ENCODE measurements at regions not wholly inside any gene's neighbourhood (a gene's known extent, or its start where the extent isn't known, plus 50 kb on each side); places are given as distances from the start of the nearest gene placed in this dataset.

DNA sequence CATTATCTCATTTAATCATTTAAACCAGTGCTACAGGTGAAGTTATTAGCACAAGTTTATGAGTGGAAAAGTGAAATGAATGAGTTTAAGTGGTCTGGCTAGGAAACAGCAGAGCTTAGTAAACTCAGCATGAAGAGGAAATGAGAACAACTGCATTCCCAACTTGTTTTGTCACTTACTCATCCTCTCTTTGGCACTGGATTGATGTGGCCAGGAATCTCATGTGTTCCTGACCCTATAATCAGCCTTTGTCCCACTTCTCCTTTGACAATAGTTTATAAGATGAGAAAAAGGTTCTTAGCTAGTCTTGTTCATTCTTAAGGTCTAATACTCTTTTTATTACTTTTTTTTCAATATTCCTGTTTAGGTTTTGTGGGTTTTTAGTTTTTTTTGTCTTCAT, 559.2 kb upstream of the TLE4 start:
- no peak for DNase-seq (ENCODE audit: low read depth in 2 of 2)

DNA sequence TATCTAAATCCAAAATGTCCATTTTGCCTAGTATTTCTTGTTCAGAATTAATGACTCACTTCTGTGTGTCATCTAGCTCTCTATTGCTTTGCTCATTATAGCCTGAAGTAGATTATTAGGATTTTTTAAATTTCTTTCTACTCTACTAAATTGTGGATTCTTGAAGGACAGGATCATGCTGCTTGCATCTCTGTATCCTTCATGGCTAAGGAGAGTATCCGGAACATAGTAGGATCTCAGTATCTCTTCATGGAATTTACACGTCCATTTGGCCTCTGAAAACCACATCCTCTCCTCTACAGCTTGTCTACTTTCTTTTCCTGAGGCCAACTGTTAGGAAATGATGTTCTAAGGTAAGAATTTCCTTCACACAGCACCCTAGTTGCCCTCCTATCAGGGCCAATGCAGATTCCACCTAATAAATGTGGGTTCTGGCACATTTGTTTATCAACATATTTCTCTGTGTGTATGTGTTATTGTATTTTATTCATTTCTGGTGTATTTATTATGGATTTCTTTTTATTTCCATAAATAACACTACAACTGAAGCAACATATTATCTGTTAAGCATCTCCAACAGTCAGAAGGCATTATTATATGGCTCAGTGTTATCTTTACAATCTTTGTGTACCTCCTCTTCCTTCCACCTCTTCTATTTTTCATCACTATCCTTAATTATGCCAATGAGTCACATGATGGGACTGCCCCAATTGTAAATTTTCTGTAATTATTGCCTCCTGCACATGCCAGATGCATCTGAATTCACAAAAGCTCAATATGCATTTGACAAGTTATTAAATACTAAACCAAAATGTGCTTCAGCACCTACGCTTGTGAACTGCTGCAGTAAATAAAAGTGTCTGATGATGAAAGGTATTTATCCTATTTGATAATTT, 557.8 kb upstream of the TLE4 start:
- no peak for DNase-seq (ENCODE audit: low read depth in 2 of 2)

DNA sequence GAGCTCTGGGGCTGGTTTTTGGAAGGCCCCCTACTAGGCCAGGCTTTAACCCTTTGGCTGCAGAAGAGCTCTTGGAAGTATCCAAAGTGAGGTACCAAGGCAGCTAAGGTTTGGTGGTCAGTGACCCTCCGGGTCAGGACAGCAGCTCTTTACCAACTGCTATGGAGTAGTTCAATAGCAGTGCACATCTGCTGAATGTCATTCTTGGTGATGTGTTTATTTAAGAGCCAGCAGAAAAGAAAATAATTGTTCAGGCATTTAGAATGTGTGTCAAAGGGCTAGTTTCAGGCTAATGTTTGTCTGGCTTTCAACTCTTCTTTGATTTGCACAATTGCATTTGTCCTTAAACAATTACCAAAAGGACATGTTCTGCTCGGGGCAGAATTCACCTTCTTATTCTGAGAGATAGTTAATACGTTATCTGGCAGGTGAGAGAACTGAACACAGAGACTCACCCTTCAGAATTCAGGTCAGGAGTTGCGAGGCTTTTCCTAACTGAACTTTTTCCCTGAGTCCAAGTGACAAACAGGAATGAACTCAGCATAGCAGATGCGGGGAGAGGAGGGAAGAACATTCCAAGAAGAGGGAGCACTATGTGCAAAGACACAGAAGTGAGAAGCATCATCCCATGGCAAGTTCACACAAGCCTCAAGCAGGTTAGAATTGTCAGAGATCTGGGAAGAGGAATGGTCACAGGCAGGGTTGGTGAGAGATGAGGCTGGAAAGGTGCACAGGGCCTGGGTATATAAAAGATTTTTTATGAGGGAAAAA, 556.7 kb upstream of the TLE4 start:
- DNase-seq (ENCODE audit: low read depth in 2 of 2) = no peak

GRCh38 chr9:79015951-79016350, 555.8 kb upstream of the TLE4 start:
- DNase-seq (ENCODE audit: low read depth in 2 of 2) = no peak

DNA sequence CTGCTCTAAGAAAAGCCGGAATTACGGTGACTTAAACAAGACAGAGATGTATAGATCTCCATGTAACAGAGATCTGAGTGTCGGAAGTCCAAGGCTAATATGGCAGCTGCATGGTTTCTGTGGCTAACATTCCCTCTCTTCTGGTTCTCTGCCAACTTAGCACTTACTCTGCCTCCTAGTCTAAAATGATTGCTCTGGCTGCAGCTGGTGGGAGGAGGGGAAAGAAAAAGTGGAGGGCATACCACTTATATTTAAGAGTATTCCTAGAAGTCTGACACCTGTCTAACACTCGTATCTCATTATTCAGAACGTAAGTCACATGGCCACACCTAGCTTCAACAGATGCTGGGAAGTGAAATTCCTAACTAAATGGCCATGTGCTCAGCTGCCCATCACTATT, 551.5 kb upstream of the TLE4 start:
- no peak for DNase-seq (ENCODE audit: low read depth in 2 of 2)

GRCh38 chr9:79021084-79021483, 550.7 kb upstream of the TLE4 start:
- DNase-seq (ENCODE audit: low read depth in 2 of 2) = no peak

DNA sequence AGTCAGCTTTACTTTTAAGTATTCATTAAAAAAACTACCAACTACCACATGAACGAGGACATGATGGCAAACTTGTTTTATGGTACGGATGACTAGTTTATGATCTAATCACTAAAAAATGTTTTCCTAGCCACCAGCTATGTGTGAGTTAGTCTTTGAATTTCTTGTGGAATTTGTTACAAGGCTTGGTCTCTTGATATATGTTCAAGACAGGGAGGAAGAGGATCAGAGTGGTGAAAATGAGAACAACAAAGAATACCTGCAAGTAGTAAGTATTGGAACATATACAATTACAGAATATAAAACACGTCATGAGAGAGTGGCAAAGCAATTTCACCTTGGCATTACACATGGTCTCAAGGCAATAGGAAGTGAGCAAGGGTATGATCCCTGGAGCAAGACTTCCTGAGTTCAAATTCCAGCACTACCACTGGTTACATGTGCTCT, 548.6 kb upstream of the TLE4 start:
- DNase-seq (ENCODE audit: low read depth in 2 of 2) = no peak

- DNase-seq (ENCODE audit: low read depth in 2 of 2) = no peak
Observed at GRCh38 chr9:79026316-79026715, 545.4 kb upstream of the TLE4 start.

GRCh38 chr9:79028101-79028500, 543.7 kb upstream of the TLE4 start:
- no peak for DNase-seq (ENCODE audit: low read depth in 2 of 2)

- DNase-seq (ENCODE audit: low read depth in 2 of 2) = no peak
Observed at GRCh38 chr9:79034583-79034982, 537.2 kb upstream of the TLE4 start.

DNA sequence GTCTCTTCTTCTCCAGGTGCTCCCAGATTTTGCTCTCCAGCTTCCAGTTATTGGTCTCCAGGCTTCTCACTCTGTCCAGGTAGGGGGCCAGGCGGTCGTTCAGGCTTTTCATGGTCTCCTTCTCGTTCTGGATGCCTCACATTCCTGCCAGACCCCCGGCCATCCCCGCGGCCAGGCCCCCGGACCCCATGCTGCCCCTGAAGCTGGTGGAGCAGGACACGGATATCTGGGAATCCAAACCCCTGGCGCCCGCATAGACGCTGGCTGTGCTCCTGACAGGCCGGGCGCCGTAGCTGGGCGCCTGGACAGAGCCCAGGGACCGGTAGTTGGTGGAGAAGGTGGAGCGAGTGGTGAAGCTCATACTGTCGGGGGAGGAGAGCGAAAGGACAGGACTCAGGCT, 534.4 kb upstream of the TLE4 start:
- no peak for DNase-seq (ENCODE audit: low read depth in 2 of 2)

- no peak for DNase-seq (ENCODE audit: low read depth in 2 of 2)
Observed at GRCh38 chr9:79040671-79041070, 531.1 kb upstream of the TLE4 start.

DNA sequence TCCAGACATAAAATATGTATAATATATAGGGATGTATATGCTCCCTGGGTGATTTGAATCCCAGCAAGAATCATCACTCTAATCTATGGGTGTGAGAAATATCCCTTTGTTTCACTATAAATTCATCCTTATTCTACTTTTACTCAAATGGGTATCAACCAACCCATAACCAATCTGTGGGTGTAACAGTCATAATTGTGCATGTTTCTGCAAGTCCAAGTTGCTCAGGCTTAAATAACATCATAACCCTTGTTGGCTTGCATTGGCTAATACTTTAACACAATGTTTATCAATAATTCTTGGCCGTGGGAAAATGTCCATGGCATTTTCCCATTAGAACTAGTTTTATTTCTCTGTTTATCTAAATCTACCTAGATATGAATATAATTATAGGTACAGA, 530.5 kb upstream of the TLE4 start:
- DNase-seq (ENCODE audit: low read depth in 2 of 2) = no peak

DNA sequence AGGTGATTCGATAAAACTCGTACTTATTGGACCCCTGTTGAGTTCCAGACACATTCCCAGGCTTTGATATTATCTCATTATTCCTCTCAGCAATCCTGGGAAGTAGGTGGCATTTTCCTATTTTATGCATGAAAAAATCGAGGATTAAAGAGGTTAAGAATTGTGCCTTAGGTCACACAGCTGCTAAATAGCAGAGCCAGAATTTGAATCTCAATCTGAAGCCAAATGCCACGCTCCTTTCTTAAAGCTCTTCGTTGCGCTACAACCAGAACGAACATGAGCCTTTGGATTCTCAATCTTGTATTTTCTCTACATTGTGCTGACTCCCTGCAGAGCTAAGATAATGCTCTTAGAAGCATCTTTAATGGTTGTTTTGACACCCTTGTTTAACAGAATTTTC, 527.8 kb upstream of the TLE4 start:
- no peak for DNase-seq (ENCODE audit: low read depth in 2 of 2)

- DNase-seq (ENCODE audit: low read depth in 2 of 2) = no peak
Observed at GRCh38 chr9:79046401-79046800, 525.4 kb upstream of the TLE4 start.

GRCh38 chr9:79049371-79049770, 522.4 kb upstream of the TLE4 start:
- no peak for DNase-seq (ENCODE audit: low read depth in 2 of 2)

DNA sequence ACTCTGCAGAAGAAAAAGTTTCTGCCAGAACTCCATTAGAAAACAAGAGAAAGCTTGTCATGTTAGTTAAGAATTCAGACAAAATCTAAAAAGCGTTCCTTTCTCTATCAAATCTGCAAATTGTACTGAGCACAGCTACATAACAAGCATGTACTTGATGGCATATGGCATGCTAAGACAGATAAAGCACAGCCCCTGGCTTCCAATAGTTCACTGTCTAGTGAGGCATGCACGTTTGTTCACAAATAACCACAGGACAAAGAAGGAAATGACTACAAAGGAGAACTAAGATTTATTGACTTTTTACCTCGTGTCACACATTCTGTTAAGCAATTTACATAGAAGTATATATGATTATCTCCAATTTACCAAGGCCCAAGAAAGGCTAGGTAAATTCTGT, 518.2 kb upstream of the TLE4 start:
- DNase-seq (ENCODE audit: low read depth in 2 of 2) = no peak

- no peak for DNase-seq (ENCODE audit: low read depth in 2 of 2)
Observed at GRCh38 chr9:79054500-79054899, 517.3 kb upstream of the TLE4 start.

DNA sequence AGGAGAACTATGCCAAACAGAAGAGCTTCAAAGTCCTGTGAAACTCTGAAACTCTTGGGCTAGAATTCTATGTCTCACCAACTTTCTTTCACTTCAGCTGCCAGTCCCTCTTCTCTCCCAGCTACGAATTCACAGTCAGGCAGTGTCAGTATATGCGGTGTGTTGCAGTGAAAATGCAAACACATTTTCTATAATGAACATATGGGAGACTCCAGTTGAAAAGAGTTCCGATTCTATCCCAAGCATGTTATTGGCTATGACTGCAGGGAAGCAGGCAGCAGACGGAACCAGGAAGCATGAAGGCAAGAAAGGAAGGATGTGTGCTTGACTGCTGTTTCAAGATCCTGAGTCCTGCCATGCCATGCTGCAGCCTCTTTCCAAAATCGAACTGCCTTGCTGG, 515.7 kb upstream of the TLE4 start:
- DNase-seq (ENCODE audit: low read depth in 2 of 2) = no peak

GRCh38 chr9:79057576-79057975, 514.2 kb upstream of the TLE4 start:
- no peak for DNase-seq (ENCODE audit: low read depth in 2 of 2)

- no peak for DNase-seq (ENCODE audit: low read depth in 2 of 2)
Observed at GRCh38 chr9:79060766-79061165, 511.0 kb upstream of the TLE4 start.

- DNase-seq (ENCODE audit: low read depth in 2 of 2) = no peak
Observed at GRCh38 chr9:79061752-79062616, 509.8 kb upstream of the TLE4 start.
